HG03460 (cell line): ENCODE measurements at regions not wholly inside any gene's neighbourhood (a gene's known extent, or its start where the extent isn't known, plus 50 kb on each side); places are given as distances from the start of the nearest gene placed in this dataset.

ENCODE experiments used
- ATAC-seq: cut with Tn5 transposase; IDR thresholded peaks from one replicate; pipeline ENCODE4 v1.9.1; 2021; ENCODE audit not compliant: unreplicated experiment

DNA sequence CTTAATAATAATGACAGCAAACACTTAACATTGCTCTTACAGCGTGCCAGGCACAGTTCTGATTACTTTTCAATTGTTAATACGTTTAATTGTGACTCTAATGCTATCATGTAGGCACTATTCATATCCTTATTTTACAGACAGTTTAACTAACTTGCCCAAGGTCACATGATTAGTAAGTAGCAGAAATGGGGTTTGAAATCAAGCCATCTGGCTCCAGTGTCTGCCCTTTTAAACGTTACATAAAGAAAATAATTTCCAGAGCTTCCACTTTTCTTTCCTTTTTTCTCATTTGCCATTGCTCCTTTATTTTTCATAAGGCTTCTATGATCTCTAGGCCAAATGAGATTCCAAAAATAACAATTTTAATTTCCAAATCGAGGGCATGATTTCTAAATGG lies 50.6 kb upstream of the IKZF2 start:
- ATAC-seq: no peak

DNA sequence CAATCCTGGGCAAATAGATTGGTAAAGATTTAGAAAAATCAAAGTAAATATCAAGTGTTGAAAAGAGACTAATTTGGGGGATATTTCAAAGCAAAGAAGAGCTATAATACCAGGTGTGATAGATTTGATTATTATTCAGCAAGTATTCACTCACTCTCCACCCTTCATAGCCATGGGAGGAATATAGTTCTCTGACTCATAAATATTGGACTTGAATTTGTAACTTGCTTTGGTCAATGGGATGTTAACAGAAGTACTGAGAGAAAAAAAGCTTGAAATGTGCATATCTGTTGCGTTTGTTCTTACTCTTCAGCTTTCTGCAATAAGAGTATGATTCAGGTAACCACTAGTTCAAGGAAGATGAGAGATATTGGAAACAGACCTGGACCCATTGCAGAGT lies 54.5 kb upstream of the IKZF2 start:
- no peak for ATAC-seq

DNA sequence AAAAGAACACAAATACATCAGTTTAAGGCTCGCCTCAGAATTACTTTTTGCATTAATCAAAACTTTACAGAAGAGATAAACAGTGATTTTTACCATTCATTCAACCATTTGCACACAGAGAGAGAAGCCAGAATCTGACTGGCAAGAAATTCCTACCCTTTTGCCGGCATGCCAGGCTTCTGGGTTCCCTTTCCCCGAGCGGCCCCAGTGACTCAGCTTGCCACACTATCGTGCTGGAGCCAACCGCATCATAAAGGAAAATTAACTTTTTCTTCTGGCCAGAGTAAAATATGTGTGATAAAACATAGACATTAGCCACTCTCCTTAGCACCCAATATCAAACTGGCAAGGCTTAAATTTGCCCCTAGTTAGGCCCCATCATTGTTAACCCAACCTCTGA lies 61.8 kb upstream of the IKZF2 start:
- no peak for ATAC-seq

DNA sequence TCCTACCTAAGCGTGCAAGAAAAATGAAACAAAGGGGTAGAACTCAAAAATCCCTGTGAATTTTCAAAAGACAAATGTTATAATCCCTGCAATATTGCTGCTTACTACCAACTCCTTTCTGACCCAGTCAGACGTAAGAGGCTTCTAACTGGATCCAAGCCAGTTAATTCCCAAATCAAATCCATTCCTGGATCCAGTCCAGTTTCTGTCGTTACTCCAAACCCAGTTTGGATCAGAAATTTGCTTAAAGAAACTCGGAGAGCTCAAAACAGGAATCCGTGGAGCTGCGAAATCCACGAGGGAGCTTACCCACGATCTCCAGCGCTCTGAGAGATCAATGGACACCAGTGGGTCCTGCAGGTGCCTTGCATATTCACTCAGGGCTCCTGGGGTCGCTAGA lies 62.8 kb upstream of the IKZF2 start:
- no peak for ATAC-seq

DNA sequence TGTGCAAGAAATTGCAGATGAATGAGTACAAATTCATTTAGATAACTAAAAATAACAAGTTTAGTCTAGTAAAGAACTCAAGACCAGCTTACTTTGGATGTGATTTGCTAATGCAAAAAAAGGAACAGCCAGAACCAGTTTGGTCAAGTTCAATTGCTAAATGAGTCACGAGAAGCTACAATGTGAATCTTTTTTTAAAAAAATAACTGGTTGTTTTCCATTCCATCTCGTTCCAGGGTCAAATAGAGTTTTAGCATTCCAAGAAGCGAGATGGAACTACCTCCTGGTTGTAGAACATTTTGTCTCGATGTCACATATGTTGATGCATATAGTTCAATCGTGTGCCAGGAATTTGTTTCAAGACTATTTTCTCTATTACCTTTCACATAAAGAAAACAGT lies 65.0 kb upstream of the IKZF2 start:
- ATAC-seq: no peak

DNA sequence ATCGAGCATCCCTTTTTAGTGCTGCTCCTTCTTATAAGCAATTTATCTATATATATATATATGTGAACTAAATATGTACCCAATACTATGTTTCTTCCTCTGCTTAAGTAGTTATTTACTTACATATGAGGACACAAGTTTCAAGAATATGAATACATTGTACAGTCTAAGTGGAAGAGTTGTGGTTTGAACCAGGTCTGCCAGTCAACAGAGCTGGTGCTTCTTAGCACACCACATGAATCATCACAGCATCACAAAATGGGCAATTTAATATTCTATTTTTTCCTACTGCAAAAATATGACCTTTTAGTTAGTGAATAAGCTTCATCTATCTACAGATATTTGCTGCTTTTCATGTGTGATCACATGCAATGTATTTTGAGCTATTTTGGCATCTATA lies 64.4 kb upstream of the SPAG16 start:
- no peak for ATAC-seq

DNA sequence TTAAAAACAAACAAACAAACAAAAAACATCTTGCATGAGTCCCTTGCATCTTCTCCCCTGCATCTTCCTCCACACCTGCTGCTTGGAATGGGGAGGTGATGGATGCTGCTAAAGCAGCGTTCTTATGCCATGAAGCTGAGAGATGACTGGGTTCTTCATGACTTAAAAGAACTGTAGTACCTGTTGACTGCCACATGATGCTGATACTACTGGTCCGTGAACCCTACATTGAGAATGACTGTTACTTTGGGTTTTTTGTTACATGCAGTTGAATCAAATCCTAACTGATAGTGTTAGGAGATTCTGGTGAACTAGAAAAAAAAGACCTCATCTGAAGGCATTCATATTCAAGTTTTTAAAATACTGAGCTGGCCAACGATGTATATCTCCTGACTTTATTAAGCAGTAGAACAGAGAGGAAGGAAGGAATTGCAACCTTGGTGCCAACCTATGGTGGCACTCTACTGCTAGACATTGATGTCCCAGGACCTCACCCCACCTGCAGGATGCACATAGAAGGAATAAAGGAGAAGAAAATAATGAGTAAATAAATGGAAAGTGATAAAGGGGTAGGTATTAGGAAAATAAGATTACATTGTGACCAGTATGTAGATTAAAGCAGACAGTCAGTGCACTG lies 63.2 kb upstream of the SPAG16 start:
- ATAC-seq: peak; percentile 59

DNA sequence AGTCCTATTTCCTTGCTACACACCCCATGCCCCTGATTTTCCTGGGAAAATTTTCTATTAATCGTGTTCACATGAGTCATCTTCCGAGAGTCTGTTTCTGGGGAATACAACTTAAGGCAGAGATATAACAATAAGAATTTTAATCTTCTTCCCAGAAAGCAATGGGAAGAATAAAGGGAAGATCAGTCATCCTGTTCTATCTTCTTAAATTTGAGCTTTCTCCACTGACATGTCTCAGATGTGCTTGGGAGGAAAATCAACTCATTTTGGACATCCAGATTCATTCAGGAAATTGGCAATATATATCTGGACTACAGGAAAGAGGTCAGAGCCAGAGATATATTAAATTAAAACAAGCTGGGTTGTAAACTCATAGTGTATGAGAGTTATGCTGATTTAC lies 62.3 kb upstream of the SPAG16 start:
- no peak for ATAC-seq

DNA sequence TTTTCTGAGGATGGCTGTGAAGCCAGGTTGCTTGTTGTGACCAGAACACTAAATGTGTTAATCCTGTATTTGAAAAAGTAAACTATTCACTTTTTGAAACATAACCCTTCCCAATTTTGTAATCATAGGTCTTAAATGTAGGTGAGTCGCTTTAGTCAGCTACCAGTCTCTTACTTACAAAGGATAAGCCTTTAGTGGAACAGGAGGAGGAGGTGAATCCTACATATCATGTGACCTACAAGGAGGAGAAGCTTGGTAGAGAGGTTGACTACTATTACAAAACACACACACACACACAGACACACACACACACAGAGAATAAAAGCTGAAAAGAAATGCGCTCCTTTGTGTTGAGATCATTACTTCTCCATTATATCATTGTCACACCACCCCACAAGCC lies 59.9 kb upstream of the SPAG16 start:
- no peak for ATAC-seq

DNA sequence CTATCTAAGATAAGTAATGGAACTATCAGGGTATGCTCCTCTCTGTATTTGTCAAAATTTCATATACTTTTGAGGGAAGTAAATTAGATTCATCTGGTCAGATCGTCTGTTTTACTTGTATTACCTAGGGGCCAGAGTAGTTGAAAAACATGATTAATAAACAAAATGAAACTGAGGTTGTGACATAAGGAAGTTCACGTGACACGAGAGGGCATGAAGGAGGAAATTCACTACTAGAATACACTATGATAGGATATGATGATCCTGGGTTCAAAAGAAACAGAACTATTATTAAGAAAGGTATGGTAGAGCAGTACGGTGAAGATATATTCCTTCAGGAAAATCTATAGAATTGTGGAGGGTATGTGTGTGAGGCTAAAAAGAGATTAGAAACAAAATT lies 58.4 kb upstream of the SPAG16 start:
- no peak for ATAC-seq

DNA sequence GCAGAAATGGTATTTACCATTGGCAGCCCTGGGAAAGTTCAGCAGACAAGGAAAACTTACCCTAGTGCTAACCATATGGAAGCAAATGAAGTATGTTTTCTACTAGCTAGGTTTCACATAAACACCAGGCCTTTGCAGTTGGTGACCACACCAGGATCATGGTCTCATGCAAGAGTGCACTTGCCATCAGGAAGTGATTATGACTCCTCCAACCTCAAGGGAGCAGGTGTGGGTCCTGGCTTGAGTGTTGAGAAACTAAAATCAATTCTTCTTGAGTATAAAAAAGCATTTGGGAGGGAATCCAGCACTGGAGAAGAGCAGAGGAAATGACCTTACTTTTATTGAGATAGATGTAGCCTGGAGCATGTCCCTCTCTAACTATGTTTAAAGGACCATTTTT lies 56.8 kb upstream of the SPAG16 start:
- peak; percentile 93 for ATAC-seq

DNA sequence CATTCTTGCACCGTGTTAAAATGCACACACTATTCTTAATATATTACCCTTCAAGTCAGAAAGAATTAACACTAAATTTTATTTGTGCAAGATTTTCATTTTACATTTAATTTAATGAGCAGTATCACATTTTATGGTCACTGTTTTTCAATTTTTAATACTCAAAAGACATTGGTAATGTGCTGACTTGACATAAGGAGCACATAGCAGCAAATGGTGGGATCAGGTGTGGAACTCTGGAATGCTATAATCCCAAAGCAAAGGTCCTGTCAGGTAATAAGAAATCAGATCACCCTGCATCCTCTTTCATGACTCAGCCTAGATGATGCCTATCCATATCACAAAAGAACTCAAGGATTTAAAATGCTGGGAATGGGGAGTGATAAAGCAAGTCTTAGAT lies 55.6 kb upstream of the SPAG16 start:
- no peak for ATAC-seq

DNA sequence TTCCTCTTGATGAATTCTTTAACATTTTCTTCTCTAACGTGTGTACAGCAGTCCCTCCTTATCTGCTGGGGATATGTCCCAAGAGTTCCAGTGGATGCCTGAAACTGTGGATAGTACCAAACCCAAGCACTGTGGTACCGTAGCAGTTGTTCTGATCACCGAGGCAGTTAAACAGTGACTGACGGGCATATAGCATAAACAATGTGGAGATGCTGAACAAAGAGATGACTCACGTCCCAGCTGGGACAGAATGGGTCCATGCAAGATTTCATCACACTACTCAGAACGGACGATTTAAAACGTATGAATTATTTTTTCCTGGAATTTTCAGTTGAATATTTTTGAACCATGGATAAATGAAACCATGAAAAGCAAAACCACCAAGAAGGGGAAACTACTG lies 54.5 kb upstream of the SPAG16 start:
- ATAC-seq: peak; percentile 27

DNA sequence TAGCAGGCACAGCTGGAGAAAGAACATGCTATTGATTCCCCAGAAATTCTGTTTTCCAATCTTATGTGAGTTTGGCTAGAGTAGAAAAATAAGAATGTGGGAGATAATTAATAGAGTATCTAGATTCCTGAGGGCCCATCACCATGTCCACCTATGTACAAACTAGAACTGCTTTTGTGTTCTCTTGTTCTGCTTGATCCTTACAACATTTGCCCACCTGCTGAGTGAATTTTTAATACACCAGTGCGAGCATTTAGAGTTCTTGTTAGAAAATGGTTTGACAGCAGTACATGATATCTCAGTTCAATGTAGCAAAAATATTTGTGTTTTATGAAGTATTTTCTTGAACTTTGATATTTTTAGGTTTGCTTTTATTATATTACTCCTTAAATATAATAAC lies 52.3 kb upstream of the SPAG16 start:
- ATAC-seq: no peak

DNA sequence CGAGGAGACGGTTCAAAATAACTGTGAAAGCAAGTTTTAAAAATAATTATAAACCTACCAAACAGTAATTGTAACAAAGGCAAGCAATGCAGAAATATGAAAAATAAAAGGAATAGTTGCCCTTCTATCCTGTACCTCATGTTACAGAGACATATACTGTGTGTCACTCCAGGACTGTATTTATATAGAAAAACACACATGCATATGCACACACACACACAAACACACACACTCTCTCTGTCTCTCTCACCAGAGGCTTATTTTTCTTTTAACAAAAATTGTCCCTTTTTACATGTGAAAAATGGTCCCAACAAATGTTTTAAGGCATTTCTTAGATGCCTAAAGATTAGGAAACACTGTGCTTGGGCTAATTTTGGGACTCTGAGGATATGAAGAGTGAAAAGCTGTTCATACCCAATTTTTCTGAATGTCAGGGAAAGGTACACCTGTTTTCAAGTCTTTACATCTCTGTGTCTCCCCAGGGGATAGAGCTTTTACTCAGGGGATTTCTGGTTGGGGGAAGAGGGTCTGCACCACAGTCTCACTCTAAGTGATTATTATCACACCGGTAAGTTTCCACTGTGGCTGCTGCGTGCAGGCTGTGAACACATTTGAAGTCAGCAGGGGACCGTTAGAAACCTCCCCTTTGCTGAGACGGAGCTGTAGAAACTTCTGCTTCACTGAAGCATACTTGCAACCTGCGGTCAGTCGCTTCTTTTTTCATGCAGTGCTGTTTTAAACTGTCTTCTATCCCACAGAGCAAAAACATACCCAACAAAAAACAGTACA lies 51.4 kb upstream of the SPAG16 start:
- peak; percentile 89 for ATAC-seq

DNA sequence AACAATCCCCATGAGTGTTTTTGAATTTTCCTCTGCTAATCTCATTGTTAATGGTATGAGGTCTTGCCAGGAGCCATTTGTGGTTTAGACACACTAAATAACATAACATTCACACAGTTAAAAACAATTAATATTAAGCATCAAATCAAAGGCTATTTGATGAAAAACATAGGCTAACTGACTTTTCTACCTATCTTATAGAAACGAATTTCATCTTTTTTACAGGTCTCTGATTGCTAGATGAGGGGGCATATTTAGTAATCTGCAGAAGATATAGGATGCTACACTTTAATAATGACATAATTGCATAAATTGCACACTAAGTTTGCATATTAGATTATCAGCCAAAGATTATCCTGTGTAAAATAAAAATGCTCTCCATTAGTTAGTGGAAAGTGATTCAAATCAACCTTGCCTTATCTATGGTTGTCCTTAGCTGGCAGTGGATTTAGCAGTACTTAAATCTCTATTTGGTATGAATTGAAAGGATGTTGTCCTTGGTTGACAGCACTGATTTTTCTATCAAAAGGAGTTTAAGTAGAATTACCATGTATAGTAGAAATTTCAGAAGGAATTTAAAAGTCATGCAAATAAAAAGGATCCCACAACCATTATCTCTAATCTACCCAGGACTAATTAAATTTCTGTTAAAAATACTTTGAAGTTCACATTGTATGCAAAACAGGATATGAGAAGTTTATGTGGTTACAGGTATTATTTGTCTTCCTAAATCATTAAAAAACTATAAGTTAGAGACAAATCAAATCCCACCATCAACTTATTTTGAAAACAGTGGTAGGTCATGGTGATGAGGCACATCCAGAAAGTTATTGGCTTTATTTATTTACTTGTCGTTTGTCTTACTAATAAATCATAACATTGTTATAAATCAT lies 50.6 kb upstream of the SPAG16 start:
- ATAC-seq: no peak
